ENCODE measurements at regions not wholly inside any gene's neighbourhood (a gene's known extent, or its start where the extent isn't known, plus 50 kb on each side); places are given as distances from the start of the nearest gene placed in this dataset.
A peak's percentile ranks its signal among the peaks of the same experiment; 100 is the strongest.
"Not testable (repeated sequence)": the region's sequence is repeated elsewhere in the genome, so short reads cannot be mapped to it uniquely, and the experiment has no call there.

DNA sequence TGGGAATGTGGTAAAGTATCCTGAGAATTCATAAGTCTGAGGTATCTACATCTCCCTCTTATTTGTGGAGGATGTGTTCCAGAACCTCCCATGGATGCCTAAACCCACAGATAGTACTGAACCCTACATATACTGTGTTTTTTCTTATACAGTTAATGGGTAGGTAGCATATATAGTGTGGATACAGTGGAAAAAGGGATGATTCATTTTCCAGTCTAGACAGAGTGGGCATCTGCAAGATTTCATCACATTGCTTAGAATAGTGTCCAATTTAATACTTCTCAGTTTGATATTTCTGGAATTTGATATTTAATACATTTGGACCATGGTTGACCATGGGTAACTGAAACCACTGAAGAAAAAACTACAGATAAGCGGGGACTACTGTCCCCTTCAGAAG lies 155.0 kb upstream of the ANKRD50 start:
- no peaks in the 10 kb centered on the region for H3K36me3 Mint-ChIP-seq
- ATAC-seq (no peak), DNase-seq (ENCODE audit: low spot score in 2 of 2) (no peak)
- H3K27ac Mint-ChIP-seq = no peak overlapping the region
- H3K9me3 Mint-ChIP-seq = peaks cover 0 to under 1% of the 10 kb centered on the region in 2 donors

- Mint-ChIP-seq H3K27ac (no peak overlapping the region), H3K36me3 (no peaks in the 10 kb centered on the region), H3K9me3 (no peaks in the 10 kb centered on the region)
- DNase-seq (ENCODE audit: low spot score in 2 of 2) (no peak), ATAC-seq (no peak)
Measured at GRCh38 chr4:124866301-124866700, 153.8 kb upstream of the ANKRD50 start.

- Mint-ChIP-seq H3K27ac (no peak overlapping the region), H3K36me3 (no peaks in the 10 kb centered on the region), H3K9me3 (peaks cover 0 to 2% of the 10 kb centered on the region in 2 donors)
- ATAC-seq (no peak), DNase-seq (ENCODE audit: low spot score in 2 of 2) (no peak)
Measured at GRCh38 chr4:124863040-124863545, 150.6 kb upstream of the ANKRD50 start.

DNA sequence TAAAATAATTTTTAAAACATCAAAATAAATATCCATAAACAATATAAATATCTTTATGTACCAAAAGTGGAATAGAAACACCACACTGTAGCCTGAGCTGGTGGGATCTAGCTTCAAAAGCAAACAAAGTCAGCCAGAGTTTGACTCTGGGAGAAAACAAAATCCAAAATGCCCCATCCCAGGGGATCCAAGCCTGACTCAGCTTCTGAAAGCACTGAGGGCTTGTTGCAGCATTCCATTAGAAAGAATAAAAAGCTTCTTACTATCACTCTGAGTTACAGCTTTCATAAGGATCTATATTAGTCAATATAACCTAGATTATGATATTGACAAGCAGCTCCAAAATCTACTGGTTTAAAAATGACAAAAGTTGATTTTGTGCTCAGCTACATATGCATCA lies 149.7 kb upstream of the ANKRD50 start:
- H3K27ac Mint-ChIP-seq = no peak overlapping the region
- H3K36me3 Mint-ChIP-seq = no peaks in the 10 kb centered on the region
- ATAC-seq (no peak), DNase-seq (ENCODE audit: low spot score in 2 of 2) (no peak)
- peaks cover 0 to 5% of the 10 kb centered on the region in 2 donors for H3K9me3 Mint-ChIP-seq

DNA sequence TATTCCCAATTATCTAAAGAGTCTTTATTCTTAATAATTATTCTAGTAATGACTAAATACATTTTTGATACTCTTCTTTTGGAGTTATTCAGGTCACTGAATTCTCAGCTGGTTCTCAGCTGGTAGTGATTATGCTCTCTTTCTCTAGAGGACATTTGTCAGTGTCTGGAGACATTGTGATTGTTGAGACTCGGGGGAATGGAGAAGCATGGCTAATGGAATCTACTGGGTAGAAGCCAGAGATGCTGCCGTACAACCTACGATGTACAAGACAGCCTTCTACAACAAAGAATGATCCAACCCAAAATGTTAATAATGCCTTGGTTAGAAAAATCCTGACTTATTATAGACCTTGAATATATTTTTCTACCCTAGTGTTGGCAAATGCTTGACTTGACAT lies 149.2 kb upstream of the ANKRD50 start:
- no peak overlapping the region for H3K27ac Mint-ChIP-seq
- H3K9me3 Mint-ChIP-seq = peaks cover 0 to 5% of the 10 kb centered on the region in 2 donors
- ATAC-seq (no peak), DNase-seq (ENCODE audit: low spot score in 2 of 2) (no peak)
- no peaks in the 10 kb centered on the region for H3K36me3 Mint-ChIP-seq

DNA sequence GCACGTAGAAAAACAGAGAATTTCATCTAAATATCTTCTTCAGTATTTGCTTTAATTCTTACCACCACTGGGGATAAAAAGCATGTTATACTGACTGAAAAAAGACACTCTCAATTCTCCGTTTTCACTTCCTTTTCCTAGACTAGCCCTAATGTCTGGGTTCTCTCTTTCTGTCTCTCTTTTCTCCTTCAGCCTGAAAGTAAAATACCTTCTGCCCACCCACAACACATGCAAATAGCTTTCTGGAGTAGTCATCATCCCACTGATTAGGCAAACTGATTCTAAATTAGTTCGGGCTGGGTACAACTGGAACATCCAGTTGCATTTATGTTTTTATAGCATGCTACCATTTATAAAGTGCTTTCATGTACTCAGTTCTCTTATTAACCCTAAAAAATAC lies 142.4 kb upstream of the ANKRD50 start:
- Mint-ChIP-seq H3K9me3 (peaks cover 10 to 12% of the 10 kb centered on the region in 2 donors), H3K27ac (no peak overlapping the region), H3K36me3 (no peaks in the 10 kb centered on the region)
- ATAC-seq = no peak
- DNase-seq (ENCODE audit: low spot score in 2 of 2) = no peak

DNA sequence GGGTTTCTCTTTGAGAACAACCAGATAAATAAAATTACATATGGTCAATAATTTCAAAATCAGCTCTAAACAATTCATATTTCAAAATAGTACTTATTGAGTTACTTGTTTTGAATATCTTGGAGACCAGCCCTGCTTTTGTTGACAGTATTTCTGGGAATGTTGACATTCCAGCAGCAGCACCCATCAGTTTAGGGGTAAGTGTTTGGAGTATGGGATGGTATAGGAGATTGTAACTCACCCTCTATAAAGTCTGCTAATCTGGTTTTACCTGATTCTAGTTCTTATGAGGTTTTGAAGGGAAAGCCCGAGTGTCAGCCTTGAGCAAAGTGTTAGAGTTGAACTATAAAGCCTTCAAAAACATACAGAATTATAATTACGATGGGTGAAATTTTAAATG lies 139.2 kb upstream of the ANKRD50 start:
- no peak for DNase-seq (ENCODE audit: low spot score in 2 of 2)
- Mint-ChIP-seq H3K27ac (no peak overlapping the region), H3K9me3 (peaks cover 7 to 10% of the 10 kb centered on the region in 2 donors), H3K36me3 (no peaks in the 10 kb centered on the region)
- ATAC-seq = no peak

DNA sequence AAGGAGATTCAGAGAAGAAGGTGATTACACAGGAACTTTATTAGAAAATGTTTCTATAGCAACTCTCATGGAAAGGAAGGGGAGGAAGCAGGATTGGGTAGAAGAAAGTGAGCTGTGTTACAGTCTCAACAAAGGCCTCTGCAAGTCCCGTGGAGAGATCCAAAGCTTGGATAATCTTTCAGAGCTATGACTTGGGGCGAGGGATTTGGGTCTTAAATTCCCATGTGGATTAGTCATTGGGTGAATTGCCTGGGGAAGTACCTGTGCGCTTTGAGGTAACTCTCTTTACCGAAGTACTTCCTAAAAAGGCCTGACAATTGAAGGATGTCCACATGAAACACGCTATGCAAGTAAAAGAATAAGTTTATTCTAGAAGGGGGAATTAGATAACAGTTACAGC lies 133.8 kb upstream of the ANKRD50 start:
- Mint-ChIP-seq H3K27ac (no peak overlapping the region), H3K36me3 (no peaks in the 10 kb centered on the region), H3K9me3 (peaks cover 10 to 18% of the 10 kb centered on the region in 2 donors)
- ATAC-seq = no peak
- DNase-seq (ENCODE audit: low spot score in 2 of 2) = no peak

- Mint-ChIP-seq H3K36me3 (peaks cover 10 to 31% of the 10 kb centered on the region in 2 donors), H3K9me3 (peaks cover 29 to 45% of the 10 kb centered on the region in 2 donors), H3K27ac (no peak overlapping the region)
- ATAC-seq (no peak), DNase-seq (ENCODE audit: low spot score in 2 of 2) (no peak)
Measured at GRCh38 chr4:124839786-124840390, 127.4 kb upstream of the ANKRD50 start.

DNA sequence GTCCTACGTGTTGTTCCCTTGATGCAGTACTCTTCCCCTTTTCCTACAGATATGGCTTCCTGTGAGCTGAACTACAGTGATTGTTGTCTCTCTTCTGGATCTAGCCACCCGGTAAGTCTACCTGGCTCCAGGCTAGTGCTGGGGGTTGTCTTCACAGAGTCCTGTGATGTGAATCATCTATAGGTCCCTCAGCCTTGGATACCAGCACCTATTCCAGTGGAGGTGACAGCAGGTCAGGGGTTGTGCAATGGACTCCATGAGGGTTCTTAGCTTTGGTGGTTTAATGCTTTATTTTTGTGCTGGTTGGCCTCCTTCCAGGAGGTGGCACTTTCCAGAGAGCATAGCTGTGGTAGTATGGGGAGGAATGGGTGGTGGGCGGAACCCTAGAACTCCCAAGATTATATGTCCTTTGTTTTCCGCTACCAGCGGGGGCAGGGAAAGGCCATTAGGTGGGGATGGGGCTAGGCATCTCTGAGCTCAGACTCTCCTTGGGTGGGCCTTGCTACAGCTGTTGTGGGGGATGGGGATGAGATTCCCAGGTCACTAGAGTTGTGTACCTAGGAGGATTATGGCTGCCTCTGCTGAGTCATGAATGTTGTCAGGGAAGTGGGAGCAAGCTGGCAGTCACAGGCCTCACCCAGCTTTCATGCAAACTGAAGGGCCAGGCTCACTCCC lies 121.4 kb upstream of the ANKRD50 start:
- peaks cover 0 to 17% of the 10 kb centered on the region in 2 donors for H3K36me3 Mint-ChIP-seq
- H3K9me3 Mint-ChIP-seq = peaks cover 7 to 35% of the 10 kb centered on the region in 2 donors
- DNase-seq (ENCODE audit: low spot score in 2 of 2) (no peak), ATAC-seq (no peak)
- no peak overlapping the region for H3K27ac Mint-ChIP-seq

GRCh38 chr4:124828382-124828781 lies 115.8 kb upstream of the ANKRD50 start:
- no peak for ATAC-seq
- DNase-seq (ENCODE audit: low spot score in 2 of 2) = no peak
- H3K27ac Mint-ChIP-seq = no peak overlapping the region
- peaks cover 4 to 8% of the 10 kb centered on the region in 2 donors for H3K9me3 Mint-ChIP-seq
- H3K36me3 Mint-ChIP-seq = peaks cover 0 to 5% of the 10 kb centered on the region in 2 donors

DNA sequence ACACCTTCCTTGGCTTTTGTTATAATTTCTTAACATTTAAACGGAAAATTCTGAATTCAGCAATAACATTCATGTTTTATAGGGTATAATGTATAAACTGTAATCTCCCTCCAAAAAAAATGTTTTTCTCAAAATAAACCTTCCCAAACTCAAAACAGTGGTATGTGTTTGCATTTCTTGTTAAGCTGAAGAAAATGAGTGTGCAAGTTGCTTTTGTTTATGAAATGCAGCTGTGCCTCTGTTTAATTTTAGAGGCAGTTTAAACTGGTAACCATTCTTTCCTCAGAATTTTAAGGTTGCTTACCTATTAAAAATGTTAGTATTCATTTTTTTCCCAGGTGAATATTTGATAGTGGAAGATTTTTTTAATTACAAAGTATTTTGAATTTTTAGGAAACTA lies 105.0 kb upstream of the ANKRD50 start:
- ATAC-seq (no peak), DNase-seq (ENCODE audit: low spot score in 2 of 2) (no peak)
- Mint-ChIP-seq H3K36me3 (no peaks in the 10 kb centered on the region), H3K9me3 (peaks cover 7 to 10% of the 10 kb centered on the region in 2 donors), H3K27ac (no peak overlapping the region)

DNA sequence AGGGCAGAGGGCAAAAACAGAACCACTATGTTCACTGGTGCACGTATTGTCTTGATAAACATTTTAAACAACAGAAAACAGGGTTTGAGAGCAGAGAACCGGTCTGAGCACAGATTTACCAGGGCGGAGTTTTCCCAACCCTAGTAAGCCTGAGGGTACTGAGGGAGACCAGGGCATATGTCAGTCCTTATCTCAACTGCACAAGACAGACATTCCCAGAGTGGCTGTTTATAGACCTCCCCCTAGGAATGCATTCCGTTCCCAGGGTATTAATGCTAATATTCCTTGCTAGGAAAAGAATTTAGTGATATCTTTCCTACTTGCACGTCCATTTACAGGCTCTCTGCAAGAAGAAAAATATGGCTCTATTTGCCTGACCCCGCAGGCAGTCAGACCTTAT lies 99.7 kb upstream of the ANKRD50 start:
- not testable (repeated sequence) for DNase-seq (ENCODE audit: low spot score in 2 of 2); H3K27ac Mint-ChIP-seq; H3K36me3 Mint-ChIP-seq; ATAC-seq
- peaks cover 9 to 12% of the 10 kb centered on the region in 2 donors for H3K9me3 Mint-ChIP-seq

DNA sequence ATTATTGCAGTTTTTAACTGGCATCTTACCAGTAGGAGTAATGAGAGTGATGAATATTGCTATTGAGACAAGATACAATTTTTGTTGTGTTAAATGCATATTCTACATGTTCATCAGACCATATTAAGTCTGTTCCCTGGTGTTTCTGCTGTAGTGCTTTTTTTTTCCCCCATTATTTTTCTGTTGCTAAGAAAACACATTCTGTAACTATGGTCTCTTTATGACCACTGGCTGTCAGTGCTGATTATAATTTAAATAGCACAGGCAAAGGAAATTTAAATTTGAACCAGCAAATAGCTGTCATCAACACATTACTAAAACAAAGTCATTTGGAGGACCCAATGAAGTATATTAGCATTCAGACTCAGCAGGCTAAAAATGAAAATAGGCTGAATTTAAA lies 98.3 kb upstream of the ANKRD50 start:
- DNase-seq (ENCODE audit: low spot score in 2 of 2) (no peak), ATAC-seq (no peak)
- H3K36me3 Mint-ChIP-seq = peaks cover 6 to 10% of the 10 kb centered on the region in 2 donors
- peaks cover 14 to 17% of the 10 kb centered on the region in 2 donors for H3K9me3 Mint-ChIP-seq
- H3K27ac Mint-ChIP-seq = no peak overlapping the region

DNA sequence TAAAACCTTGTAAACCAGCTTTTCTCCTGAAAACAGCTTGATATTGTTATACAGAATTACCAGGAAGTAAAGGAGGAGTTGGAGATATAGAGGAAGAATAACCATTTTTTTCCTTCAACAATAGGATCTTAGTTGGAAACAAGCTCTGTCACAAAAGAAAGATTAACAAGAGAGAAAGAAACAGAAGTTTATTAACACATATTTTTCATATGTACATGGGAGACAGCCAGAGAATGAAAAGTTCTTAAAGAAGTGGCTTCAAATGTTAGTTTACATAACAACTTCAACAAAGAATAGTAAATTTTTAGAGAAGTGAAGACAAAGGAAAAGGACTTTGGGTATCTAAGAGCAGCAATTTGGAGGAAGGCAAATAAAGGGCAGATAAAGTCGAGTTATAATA lies 94.9 kb upstream of the ANKRD50 start:
- DNase-seq (ENCODE audit: low spot score in 2 of 2) (no peak), ATAC-seq (no peak)
- Mint-ChIP-seq H3K9me3 (peaks cover 13 to 14% of the 10 kb centered on the region in 2 donors), H3K36me3 (peaks cover 6 to 10% of the 10 kb centered on the region in 2 donors), H3K27ac (no peak overlapping the region)

GRCh38 chr4:124806403-124806802 lies 93.9 kb upstream of the ANKRD50 start:
- DNase-seq (ENCODE audit: low spot score in 2 of 2) = no peak
- Mint-ChIP-seq H3K36me3 (peaks cover 1 to 5% of the 10 kb centered on the region in 2 donors), H3K9me3 (peaks cover 7 to 8% of the 10 kb centered on the region in 2 donors), H3K27ac (no peak overlapping the region)
- peak; percentile 40 to 44 for ATAC-seq

DNA sequence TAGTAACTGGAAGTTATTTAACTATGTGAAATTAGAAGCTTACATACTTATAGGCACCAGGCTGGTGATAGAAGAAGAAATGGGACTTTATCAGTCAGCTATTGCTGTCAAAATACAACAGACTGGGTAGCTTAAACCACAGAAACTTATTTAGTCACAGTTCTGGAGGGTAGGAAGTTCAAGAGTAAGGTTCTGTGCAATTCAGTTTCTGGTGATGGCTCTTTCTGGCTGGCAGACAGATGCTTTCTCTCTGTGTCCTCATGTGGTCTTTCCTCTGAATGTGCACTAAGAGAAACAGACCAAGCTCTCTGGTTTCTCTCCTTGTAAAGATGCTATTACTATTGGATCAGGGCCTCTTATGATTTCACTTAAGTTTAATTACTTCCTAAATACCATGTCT lies 92.1 kb upstream of the ANKRD50 start:
- Mint-ChIP-seq H3K9me3 (peaks cover 6 to 11% of the 10 kb centered on the region in 2 donors), H3K36me3 (peaks cover 0 to 4% of the 10 kb centered on the region in 2 donors), H3K27ac (no peak overlapping the region)
- DNase-seq (ENCODE audit: low spot score in 2 of 2) (no peak), ATAC-seq (peak in 1 of 2 donors; percentile 70)

GRCh38 chr4:124804041-124804440 lies 91.5 kb upstream of the ANKRD50 start:
- H3K27ac Mint-ChIP-seq = no peak overlapping the region
- peaks cover 6 to 11% of the 10 kb centered on the region in 2 donors for H3K9me3 Mint-ChIP-seq
- no peak for DNase-seq (ENCODE audit: low spot score in 2 of 2)
- peaks cover 0 to 4% of the 10 kb centered on the region in 2 donors for H3K36me3 Mint-ChIP-seq
- no peak for ATAC-seq

All from activated naive CD4-positive, alpha-beta T cell treated with anti-CD3 and anti-CD28 coated beads, Interleukin-2, amount 50 U/mL, for 72 hours (primary cell).